GM12891 (cell line): ENCODE measurements at regions not wholly inside any gene's neighbourhood (a gene's known extent, or its start where the extent isn't known, plus 50 kb on each side); places are given as distances from the start of the nearest gene placed in this dataset.

Source experiments
- PAX5 ChIP-seq: IDR thresholded peaks from 2 replicates; pipeline ENCODE4 v1.6.1; 2011; ENCODE audit warnings: low read length, moderate library complexity, mild to moderate bottlenecking; ENCODE audit not compliant: insufficient read depth, severe bottlenecking
- POLR2A ChIP-seq: IDR thresholded peaks from 2 replicates; pipeline ENCODE4 v1.6.1; 2011; ENCODE audit warnings: low read depth, low read length, control low read depth
- POLR2AphosphoS5 ChIP-seq: IDR thresholded peaks from 2 replicates; pipeline ENCODE4 v1.6.1; 2011; ENCODE audit warnings: low read depth, low read length, control low read depth
- POU2F2 ChIP-seq: IDR thresholded peaks from 2 replicates; pipeline ENCODE4 v1.6.1; 2011; ENCODE audit warnings: low read depth, mild to moderate bottlenecking, control low read depth, low read length, moderate library complexity
- SPI1 ChIP-seq: IDR thresholded peaks from 2 replicates; pipeline ENCODE4 v1.6.1; 2011; ENCODE audit warnings: low read depth, low read length, control low read depth
- TAF1 ChIP-seq: IDR thresholded peaks from 2 replicates; pipeline ENCODE4 v1.6.1; 2011; ENCODE audit warnings: low read depth, low read length, control low read depth

GRCh38 chr21:35363458-35363857 is 314.4 kb upstream of the RUNX1 start:
- TF ChIP-seq POLR2A (no peak), SPI1 (no peak), PAX5 (no peak), TAF1 (no peak), POLR2AphosphoS5 (no peak), POU2F2 (no peak)
